IMR-90 (cell line): ENCODE measurements at regions not wholly inside any gene's neighbourhood (a gene's known extent, or its start where the extent isn't known, plus 50 kb on each side); places are given as distances from the start of the nearest gene placed in this dataset.

Source experiments
- ATAC-seq: fragments of 200-7000 bp; cut with Tn5 transposase; 2 replicates; pipeline ENCODE4 v1.9.1; 2020; ENCODE audit warnings: low read depth, mild to moderate bottlenecking, moderate library complexity
- BruUV-seq: library from RNA; stranded (reverse); fragments of 400-500 nt; replicated peaks from 2 replicates; lab custom pipeline; 2021; lab: Mats Ljungman, UMichigan
- CTCF ChIA-PET: fragments of 300-600 bp; formaldehyde crosslinking; extraction: SDS; loops from one replicate; lab custom pipeline; 2021; ENCODE audit warnings: antibody characterized with exemption; lab: Yijun Ruan, JAX
- POLR2A ChIA-PET: fragments of 300-600 bp; sonication (Branson Sonifier 250); formaldehyde crosslinking; loops from one replicate; lab custom pipeline; 2022; ENCODE audit warnings: antibody characterized with exemption; ENCODE audit not compliant: unreplicated experiment; lab: Charles Lee
- DNase-seq: peaks from one replicate; pipeline ENCODE4 v3.0.0; 2013
- H2AFZ ChIP-seq: replicated peaks from 2 replicates; pipeline ENCODE3; 2013; ENCODE audit warnings: low read length, mild to moderate bottlenecking; ENCODE audit not compliant: poor library complexity
- H2AK5ac ChIP-seq: 2 replicates; pipeline ENCODE4 v1.6.1; 2013; ENCODE audit warnings: low read depth, low read length, inconsistent platforms
- H2AK9ac ChIP-seq: replicated peaks from 2 replicates; pipeline ENCODE3; 2013; ENCODE audit warnings: mild to moderate bottlenecking, low read depth, low read length, moderate library complexity; ENCODE audit not compliant: poor library complexity
- H2BK120ac ChIP-seq: 2 replicates; pipeline ENCODE4 v1.6.1; 2013; ENCODE audit warnings: low read depth, low read length, inconsistent platforms
- H2BK15ac ChIP-seq: 3 replicates; pipeline ENCODE4 v1.6.1; 2013; ENCODE audit warnings: low read depth, low read length, inconsistent platforms
- H2BK20ac ChIP-seq: 2 replicates; pipeline ENCODE4 v1.6.1; 2013; ENCODE audit warnings: low read depth, mild to moderate bottlenecking, inconsistent platforms, low read length, moderate library complexity
- H2BK5ac ChIP-seq: 2 replicates; pipeline ENCODE4 v1.6.1; 2013; ENCODE audit warnings: mild to moderate bottlenecking, low read depth, low read length, inconsistent platforms; ENCODE audit not compliant: poor library complexity, severe bottlenecking
- H3K14ac ChIP-seq: replicated peaks from 2 replicates; pipeline ENCODE4 v1.6.1; 2013; ENCODE audit warnings: low read depth, low read length, inconsistent platforms
- H3K18ac ChIP-seq: 2 replicates; pipeline ENCODE4 v1.6.1; 2013; ENCODE audit warnings: low read depth, low read length, control low read depth
- H3K23ac ChIP-seq: 2 replicates; pipeline ENCODE4 v1.6.1; 2013; ENCODE audit warnings: low read depth, low read length, inconsistent platforms
- H3K27ac ChIP-seq: 2 replicates; pipeline ENCODE4 v1.5.1; 2013; ENCODE audit warnings: mild to moderate bottlenecking, control low read depth, low read length; ENCODE audit not compliant: insufficient read depth
- H3K27me3 ChIP-seq: 2 replicates; pipeline ENCODE4 v1.6.1; 2013; ENCODE audit warnings: low read length; ENCODE audit not compliant: control insufficient read depth, insufficient read depth
- H3K36me3 ChIP-seq: 2 replicates; pipeline ENCODE4 v1.6.1; 2013; ENCODE audit warnings: low read length, mixed read lengths; ENCODE audit not compliant: control insufficient read depth, insufficient read depth
- H3K4ac ChIP-seq: 2 replicates; pipeline ENCODE4 v1.6.1; 2013; ENCODE audit warnings: low read depth, low read length, inconsistent platforms
- H3K4me1 ChIP-seq: 2 replicates; pipeline ENCODE4 v1.6.1; 2013; ENCODE audit warnings: low read length, mixed read lengths; ENCODE audit not compliant: control insufficient read depth, insufficient read depth
- H3K4me2 ChIP-seq: 2 replicates; pipeline ENCODE4 v1.6.1; 2013; ENCODE audit warnings: low read depth, mild to moderate bottlenecking, control low read depth, low read length, moderate library complexity
- H3K4me3 ChIP-seq: 2 replicates; pipeline ENCODE4 v1.5.1; 2013; ENCODE audit warnings: low read depth, mild to moderate bottlenecking, control low read depth, low read length, moderate library complexity; ENCODE audit not compliant: insufficient read depth
- H3K56ac ChIP-seq: 2 replicates; pipeline ENCODE4 v1.6.1; 2013; ENCODE audit warnings: low read length, inconsistent platforms; ENCODE audit not compliant: insufficient read depth; ENCODE audit errors: extremely low read depth
- H3K79me1 ChIP-seq, 2 experiments: 2 replicates each; pipeline ENCODE4 v1.6.1; 2013; ENCODE audit warnings: low read length in 2 of 2, inconsistent platforms in 1 of 2, low read depth in 1 of 2
- H3K9ac ChIP-seq: 2 replicates; pipeline ENCODE4 v1.6.1; 2013; ENCODE audit warnings: low read depth, low read length, control low read depth
- H3K9me1 ChIP-seq: 2 replicates; pipeline ENCODE4 v1.6.1; 2013; ENCODE audit warnings: low read length, inconsistent platforms; ENCODE audit not compliant: insufficient read depth
- H3K9me3 ChIP-seq: 2 replicates; pipeline ENCODE4 v1.6.1; 2013; ENCODE audit warnings: low read length; ENCODE audit not compliant: control insufficient read depth, insufficient read depth
- H4K20me1 ChIP-seq: 2 replicates; pipeline ENCODE4 v1.6.1; 2013; ENCODE audit warnings: low read length, inconsistent platforms; ENCODE audit not compliant: insufficient read depth
- H4K5ac ChIP-seq: 2 replicates; pipeline ENCODE4 v1.6.1; 2013; ENCODE audit warnings: mild to moderate bottlenecking, low read depth, low read length, control low read depth
- H4K8ac ChIP-seq, 2 experiments: 2 replicates each; pipeline ENCODE4 v1.6.1; 2013; ENCODE audit warnings: low read depth in 2 of 2, low read length in 2 of 2, control low read depth in 1 of 2, inconsistent platforms in 1 of 2
- H4K91ac ChIP-seq: 2 replicates; pipeline ENCODE4 v1.6.1; 2013; ENCODE audit warnings: low read depth, low read length, inconsistent platforms; ENCODE audit not compliant: insufficient read depth
- BHLHE40 ChIP-seq: fragments of 150-350 bp; IDR thresholded peaks from 2 replicates; pipeline ENCODE4 v1.6.1; 2016; ENCODE audit warnings: mild to moderate bottlenecking, low read depth, low read length
- CEBPB ChIP-seq: IDR thresholded peaks from 2 replicates; pipeline ENCODE4 v1.6.1; 2012; ENCODE audit warnings: low read depth, low read length, improper control_type of control experiment
- CHD1 ChIP-seq: IDR thresholded peaks from 2 replicates; pipeline ENCODE4 v1.6.1; 2012; ENCODE audit warnings: low read depth, low read length, improper control_type of control experiment
- ELK1 ChIP-seq: fragments of 150-350 bp; IDR thresholded peaks from 2 replicates; pipeline ENCODE4 v1.6.1; 2016; ENCODE audit warnings: low read depth, mild to moderate bottlenecking, low read length, moderate library complexity, borderline replicate concordance
- FOS ChIP-seq: fragments of 150-350 bp; IDR thresholded peaks from 2 replicates; pipeline ENCODE4 v1.6.1; 2016; ENCODE audit warnings: low read depth, low read length
- MAFK ChIP-seq: IDR thresholded peaks from 2 replicates; pipeline ENCODE4 v1.6.1; 2012; ENCODE audit warnings: low read depth, low read length, improper control_type of control experiment
- MAZ ChIP-seq: IDR thresholded peaks from 2 replicates; pipeline ENCODE4 v1.6.1; 2012; ENCODE audit warnings: low read depth, mild to moderate bottlenecking, low read length, improper control_type of control experiment, moderate library complexity, borderline replicate concordance
- MXI1 ChIP-seq: IDR thresholded peaks from 2 replicates; pipeline ENCODE4 v1.6.1; 2012; ENCODE audit warnings: low read depth, mild to moderate bottlenecking, low read length, moderate library complexity, borderline replicate concordance
- NFE2L2 ChIP-seq: fragments of 150-350 bp; IDR thresholded peaks from 2 replicates; pipeline ENCODE4 v1.6.1; 2016; ENCODE audit warnings: low read depth, mild to moderate bottlenecking, low read length
- RAD21 ChIP-seq: IDR thresholded peaks from 2 replicates; pipeline ENCODE4 v1.6.1; 2012; ENCODE audit warnings: low read length, improper control_type of control experiment
- RCOR1 ChIP-seq: IDR thresholded peaks from 2 replicates; pipeline ENCODE4 v1.6.1; 2012; ENCODE audit warnings: mild to moderate bottlenecking, low read length, improper control_type of control experiment; ENCODE audit not compliant: insufficient replicate concordance
- USF2 ChIP-seq: fragments of 150-350 bp; IDR thresholded peaks from 2 replicates; pipeline ENCODE4 v1.6.1; 2017; ENCODE audit warnings: mild to moderate bottlenecking, antibody characterized with exemption, low read length, low read depth
- WGBS, 2 experiments: methylation state at CpG; one replicate each; pipeline versions ENCODE4 v1.1.5 to v1.1.7; 2013; ENCODE audit warnings: missing lambda C conversion rate in 2 of 2; ENCODE audit not compliant: insufficient read length in 1 of 2; ENCODE audit errors: extremely low coverage in 2 of 2; 5-methylcytosine and 5-hydroxymethylcytosine counted together
- dilution Hi-C: fragments of 300-500 bp; cut with HindIII; formaldehyde crosslinking; loops from one replicate; pipeline ENCODE4 v1.14.3; 2018; ENCODE audit warnings: low sequenced_read_pairs; ENCODE audit not compliant: unreplicated experiment
- in situ Hi-C: fragments of 300-500 bp; cut with MboI; formaldehyde crosslinking; loops from 3 replicates; pipeline ENCODE4 v1.14.3; 2019; ENCODE audit warnings: low sequenced_read_pairs, inconsistent platforms, mixed read lengths
- intact Hi-C: fragments of 100-400 bp; cut with micrococcal nuclease; formaldehyde crosslinking; loops from 2 replicates; pipeline ENCODE4 v1.10.0; 2022

GRCh38 chr1:186577216-186577615, 103.0 kb downstream of the PTGS2 start:
- no peak overlapping the region for H3K4me3 ChIP-seq
- no peak overlapping the region for H2BK15ac ChIP-seq
- H4K8ac ChIP-seq = no peak overlapping the region
- H4K91ac ChIP-seq = no peak overlapping the region
- intact Hi-C loops (no loop called here), in situ Hi-C loops (no loop called here), dilution Hi-C loops (no loop called here)
- H2BK20ac ChIP-seq = no peak overlapping the region
- H4K5ac ChIP-seq = no peak overlapping the region
- no peak overlapping the region for H3K23ac ChIP-seq
- H2AK9ac ChIP-seq = no peak overlapping the region
- no peak overlapping the region for H3K14ac ChIP-seq
- no peaks in the 10 kb centered on the region for H3K36me3 ChIP-seq
- no peak overlapping the region for H3K4ac ChIP-seq
- TF ChIP-seq FOS (no peak), CEBPB (no peak), USF2 (no peak), CHD1 (no peak), NFE2L2 (no peak), RCOR1 (no peak), MAZ (no peak), RAD21 (no peak), MAFK (no peak), BHLHE40 (no peak), MXI1 (no peak), ELK1 (no peak)
- H3K9ac ChIP-seq = no peak overlapping the region
- H3K27ac ChIP-seq = no peak overlapping the region
- no TSS peak for BruUV-seq
- H2BK5ac ChIP-seq = no peak overlapping the region
- no peaks in the 10 kb centered on the region for H4K20me1 ChIP-seq
- H2AFZ ChIP-seq = no peak overlapping the region
- no peaks in the 10 kb centered on the region for H3K9me3 ChIP-seq
- ChIA-PET POLR2A (no interaction called here), CTCF (no interaction called here)
- no peak for DNase-seq
- H3K56ac ChIP-seq = no peak overlapping the region
- H2BK120ac ChIP-seq = no peak overlapping the region
- no peaks in the 10 kb centered on the region for H3K9me1 ChIP-seq
- H3K18ac ChIP-seq = no peak overlapping the region
- ATAC-seq = no peak
- H3K79me1 ChIP-seq = no peaks in the 10 kb centered on the region
- WGBS, 2 experiments = no CpG with 5 or more reads among the region's 2 CpGs
- H3K27me3 ChIP-seq = no peaks in the 10 kb centered on the region
- no peak overlapping the region for H2AK5ac ChIP-seq
- no peaks in the 10 kb centered on the region for H3K4me1 ChIP-seq
- H3K4me2 ChIP-seq = no peak overlapping the region
